ENCODE measurements at regions not wholly inside any gene's neighbourhood (a gene's known extent, or its start where the extent isn't known, plus 50 kb on each side); places are given as distances from the start of the nearest gene placed in this dataset.
"Not testable (repeated sequence)": the region's sequence is repeated elsewhere in the genome, so short reads cannot be mapped to it uniquely, and the experiment has no call there.

GRCh38 chr12:33636930-33637329 lies 197.3 kb upstream of the SYT10 start:
- TF ChIP-seq TCF12 (IDR thresholded peaks at IDR 0.05); USF1 (IDR thresholded peaks at IDR 0.05; ENCODE audit: borderline replicate concordance, low read depth); USF2 (IDR thresholded peaks at IDR 0.05; ENCODE audit: borderline replicate concordance, low read depth, low read length); CTCF (IDR thresholded peaks at IDR 0.05); SMC3 (IDR thresholded peaks at IDR 0.05; ENCODE audit: low read depth, low read length); CHD2 (IDR thresholded peaks at IDR 0.05; ENCODE audit: low read length, partially characterized antibody); FOXJ3 (CRISPR knock-in tag; IDR thresholded peaks at IDR 0.05): not testable (repeated sequence)
